ENCODE measurements at regions not wholly inside any gene's neighbourhood (a gene's known extent, or its start where the extent isn't known, plus 50 kb on each side); places are given as distances from the start of the nearest gene placed in this dataset.

DNA sequence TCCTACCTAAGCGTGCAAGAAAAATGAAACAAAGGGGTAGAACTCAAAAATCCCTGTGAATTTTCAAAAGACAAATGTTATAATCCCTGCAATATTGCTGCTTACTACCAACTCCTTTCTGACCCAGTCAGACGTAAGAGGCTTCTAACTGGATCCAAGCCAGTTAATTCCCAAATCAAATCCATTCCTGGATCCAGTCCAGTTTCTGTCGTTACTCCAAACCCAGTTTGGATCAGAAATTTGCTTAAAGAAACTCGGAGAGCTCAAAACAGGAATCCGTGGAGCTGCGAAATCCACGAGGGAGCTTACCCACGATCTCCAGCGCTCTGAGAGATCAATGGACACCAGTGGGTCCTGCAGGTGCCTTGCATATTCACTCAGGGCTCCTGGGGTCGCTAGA lies 62.8 kb upstream of the IKZF2 start:
- H3K36me3 ChIP-seq (ENCODE audit: insufficient read depth, low read length) = no peaks in the 10 kb centered on the region
- H3K4me1 ChIP-seq (ENCODE audit: insufficient read depth, low read length, poor library complexity, severe bottlenecking) = peaks cover 12% of the 10 kb centered on the region
- H4K20me1 ChIP-seq (ENCODE audit: insufficient read depth, low read length, poor library complexity, severe bottlenecking) = no peaks in the 10 kb centered on the region
- H3F3A ChIP-seq (ENCODE audit: low read depth) = no peaks in the 10 kb centered on the region
- TF ChIP-seq EZH2phosphoT487 (IDR thresholded peaks at IDR 0.05; ENCODE audit: borderline replicate concordance) = no peak
- TF ChIP-seq, protein P1, sequence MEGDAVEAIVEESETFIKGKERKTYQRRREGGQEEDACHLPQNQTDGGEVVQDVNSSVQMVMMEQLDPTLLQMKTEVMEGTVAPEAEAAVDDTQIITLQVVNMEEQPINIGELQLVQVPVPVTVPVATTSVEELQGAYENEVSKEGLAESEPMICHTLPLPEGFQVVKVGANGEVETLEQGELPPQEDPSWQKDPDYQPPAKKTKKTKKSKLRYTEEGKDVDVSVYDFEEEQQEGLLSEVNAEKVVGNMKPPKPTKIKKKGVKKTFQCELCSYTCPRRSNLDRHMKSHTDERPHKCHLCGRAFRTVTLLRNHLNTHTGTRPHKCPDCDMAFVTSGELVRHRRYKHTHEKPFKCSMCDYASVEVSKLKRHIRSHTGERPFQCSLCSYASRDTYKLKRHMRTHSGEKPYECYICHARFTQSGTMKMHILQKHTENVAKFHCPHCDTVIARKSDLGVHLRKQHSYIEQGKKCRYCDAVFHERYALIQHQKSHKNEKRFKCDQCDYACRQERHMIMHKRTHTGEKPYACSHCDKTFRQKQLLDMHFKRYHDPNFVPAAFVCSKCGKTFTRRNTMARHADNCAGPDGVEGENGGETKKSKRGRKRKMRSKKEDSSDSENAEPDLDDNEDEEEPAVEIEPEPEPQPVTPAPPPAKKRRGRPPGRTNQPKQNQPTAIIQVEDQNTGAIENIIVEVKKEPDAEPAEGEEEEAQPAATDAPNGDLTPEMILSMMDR (conservative IDR thresholded peaks at IDR 0.05; ENCODE audit: low read length) = no peak
- H3K9ac ChIP-seq (ENCODE audit: low read depth, low read length, poor library complexity, severe bottlenecking) = no peak overlapping the region
- no peak overlapping the region for H3K4me3 ChIP-seq (ENCODE audit: low read length, poor library complexity, severe bottlenecking)
- no peak overlapping the region for H3K4me2 ChIP-seq (ENCODE audit: low read depth, low read length, poor library complexity, severe bottlenecking)
- H3K9me2 ChIP-seq (replicated peaks; ENCODE audit: low read depth, low read length) = no peaks in the 10 kb centered on the region
- H3K79me2 ChIP-seq (ENCODE audit: insufficient read depth, low read length) = no peaks in the 10 kb centered on the region
- no peak overlapping the region for H2AFZ ChIP-seq (ENCODE audit: low read length)
- H3K9me3 ChIP-seq (ENCODE audit: insufficient read depth, low read depth, low read length) = no peaks in the 10 kb centered on the region; the same call in 1 of the 2 replicates
- no peaks in the 10 kb centered on the region for H3K27me3 ChIP-seq (ENCODE audit: insufficient read depth, low read length, poor library complexity, severe bottlenecking)

GRCh38 chr2:213216461-213216860 lies 65.0 kb upstream of the IKZF2 start:
- Histone ChIP-seq H3K9me2 (replicated peaks; ENCODE audit: low read depth, low read length) (no peaks in the 10 kb centered on the region), H3K4me2 (ENCODE audit: low read depth, low read length, poor library complexity, severe bottlenecking) (no peak overlapping the region), H3K4me1 (ENCODE audit: insufficient read depth, low read length, poor library complexity, severe bottlenecking) (peaks cover 34% of the 10 kb centered on the region), H3K36me3 (ENCODE audit: insufficient read depth, low read length) (no peaks in the 10 kb centered on the region), H3K9me3 (ENCODE audit: insufficient read depth, low read depth, low read length) (no peaks in the 10 kb centered on the region), H3K4me3 (ENCODE audit: low read length, poor library complexity, severe bottlenecking) (no peak overlapping the region), H3K9ac (ENCODE audit: low read depth, low read length, poor library complexity, severe bottlenecking) (no peak overlapping the region), H4K20me1 (ENCODE audit: insufficient read depth, low read length, poor library complexity, severe bottlenecking) (no peaks in the 10 kb centered on the region), H3K27me3 (ENCODE audit: insufficient read depth, low read length, poor library complexity, severe bottlenecking) (no peaks in the 10 kb centered on the region), H3F3A (ENCODE audit: low read depth) (no peaks in the 10 kb centered on the region), H2AFZ (ENCODE audit: low read length) (no peak overlapping the region), H3K79me2 (ENCODE audit: insufficient read depth, low read length) (no peaks in the 10 kb centered on the region)
- TF ChIP-seq, protein P1 (conservative IDR thresholded peaks at IDR 0.05; ENCODE audit: low read length) = no peak
- no peak for TF ChIP-seq EZH2phosphoT487 (IDR thresholded peaks at IDR 0.05; ENCODE audit: borderline replicate concordance)

GRCh38 chr2:213219816-213220215 lies 64.4 kb upstream of the SPAG16 start:
- H3K9me3 ChIP-seq (ENCODE audit: insufficient read depth, low read depth, low read length) = no peaks in the 10 kb centered on the region
- TF ChIP-seq EZH2phosphoT487 (IDR thresholded peaks at IDR 0.05; ENCODE audit: borderline replicate concordance) = no peak
- TF ChIP-seq, protein P1 (conservative IDR thresholded peaks at IDR 0.05; ENCODE audit: low read length) = no peak
- H2AFZ ChIP-seq (ENCODE audit: low read length) = no peak overlapping the region; the same call in 1 of the 2 replicates
- peak overlapping the region; percentile 16 for H3K4me2 ChIP-seq (ENCODE audit: low read depth, low read length, poor library complexity, severe bottlenecking)
- 0 out of 2 replicates have a peak, but pooled peaks cover 1% of the 10 kb centered on the region for H3K79me2 ChIP-seq (ENCODE audit: insufficient read depth, low read length)
- no peaks in the 10 kb centered on the region for H3K9me2 ChIP-seq (replicated peaks; ENCODE audit: low read depth, low read length)
- no peaks in the 10 kb centered on the region for H3K27me3 ChIP-seq (ENCODE audit: insufficient read depth, low read length, poor library complexity, severe bottlenecking)
- no peak overlapping the region for H3K9ac ChIP-seq (ENCODE audit: low read depth, low read length, poor library complexity, severe bottlenecking)
- peaks cover 63% of the 10 kb centered on the region for H3K4me1 ChIP-seq (ENCODE audit: insufficient read depth, low read length, poor library complexity, severe bottlenecking)
- no peak overlapping the region for H3K4me3 ChIP-seq (ENCODE audit: low read length, poor library complexity, severe bottlenecking)
- H3F3A ChIP-seq (ENCODE audit: low read depth) = no peaks in the 10 kb centered on the region
- H3K36me3 ChIP-seq (ENCODE audit: insufficient read depth, low read length) = no peaks in the 10 kb centered on the region
- no peaks in the 10 kb centered on the region for H4K20me1 ChIP-seq (ENCODE audit: insufficient read depth, low read length, poor library complexity, severe bottlenecking)

All from Loucy (cell line).